ENCODE measurements at regions not wholly inside any gene's neighbourhood (a gene's known extent, or its start where the extent isn't known, plus 50 kb on each side); places are given as distances from the start of the nearest gene placed in this dataset.
"Not testable (repeated sequence)": the region's sequence is repeated elsewhere in the genome, so short reads cannot be mapped to it uniquely, and the experiment has no call there.

- DNase-seq = no peak
These were observed 74.1 kb upstream of the CCL21 start for GRCh38 chr9:34783951-34784487.

DNA sequence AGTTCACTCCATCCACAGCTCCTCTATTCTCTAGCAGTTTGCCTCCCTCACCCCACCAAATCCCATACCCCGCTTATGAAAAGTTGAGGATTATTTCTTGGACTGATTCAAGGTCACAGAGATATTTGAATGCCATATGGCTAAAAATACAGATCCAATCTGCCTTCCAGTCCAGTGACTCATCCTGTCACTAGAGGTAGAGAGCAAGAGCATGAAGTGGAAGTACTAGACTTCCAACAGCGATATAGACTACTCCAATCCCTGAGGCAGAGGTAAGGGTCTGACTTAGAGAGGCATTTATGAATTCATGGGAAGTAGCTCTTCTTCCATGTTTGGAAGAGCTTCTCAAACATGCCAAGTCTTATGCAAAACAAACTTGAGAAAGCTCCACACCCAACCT is 72.4 kb upstream of the CCL21 start:
- no peak for DNase-seq

- no peak for DNase-seq
These were observed 67.7 kb upstream of the CCL21 start for GRCh38 chr9:34777666-34778065.

DNA sequence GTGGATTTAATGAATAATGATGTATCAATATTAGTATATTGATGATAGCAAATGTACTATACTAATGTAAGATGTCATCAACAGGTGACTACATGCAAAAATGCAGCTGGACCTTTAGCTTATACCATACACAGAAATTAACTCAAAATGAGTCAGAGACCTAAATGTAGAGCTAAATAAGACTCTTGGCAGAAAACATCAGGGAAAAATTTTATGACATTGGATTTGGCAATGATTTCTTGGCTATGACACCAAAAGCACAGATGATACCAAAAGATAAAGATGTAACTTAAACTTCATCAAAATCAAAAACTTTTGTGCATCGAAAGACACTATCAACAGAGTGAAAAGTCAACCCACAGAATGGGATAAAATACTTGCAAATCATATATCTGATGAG is 64.0 kb upstream of the CCL21 start:
- no peak for DNase-seq

DNA sequence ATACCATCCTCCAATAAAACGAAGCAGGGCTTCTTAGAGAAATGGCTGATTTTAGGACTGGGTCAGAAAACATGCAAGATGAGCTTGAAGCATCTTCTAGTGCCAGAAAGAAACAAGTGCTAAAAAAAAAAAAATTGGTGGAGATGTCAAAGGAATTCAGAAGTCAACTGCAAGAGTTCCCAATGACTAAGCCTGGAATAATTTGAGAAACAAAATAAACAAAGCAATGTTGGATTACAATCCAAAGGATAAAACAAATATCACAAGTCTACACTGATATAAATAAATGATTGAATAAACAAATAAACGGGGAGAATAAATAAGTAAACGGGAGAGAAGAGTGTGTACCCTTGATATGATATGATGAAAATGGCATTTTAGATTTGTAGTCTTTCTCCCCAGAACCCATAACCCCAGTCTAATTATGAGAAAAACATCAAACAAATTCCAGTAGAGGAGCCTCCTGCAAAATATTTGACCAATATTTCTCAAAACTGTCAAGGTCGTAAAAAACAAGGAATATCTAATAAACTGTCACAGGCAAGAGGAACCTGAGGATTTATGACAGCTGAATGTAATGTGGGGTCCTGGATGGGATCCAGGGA is 63.5 kb upstream of the CCL21 start:
- no peak for DNase-seq

DNA sequence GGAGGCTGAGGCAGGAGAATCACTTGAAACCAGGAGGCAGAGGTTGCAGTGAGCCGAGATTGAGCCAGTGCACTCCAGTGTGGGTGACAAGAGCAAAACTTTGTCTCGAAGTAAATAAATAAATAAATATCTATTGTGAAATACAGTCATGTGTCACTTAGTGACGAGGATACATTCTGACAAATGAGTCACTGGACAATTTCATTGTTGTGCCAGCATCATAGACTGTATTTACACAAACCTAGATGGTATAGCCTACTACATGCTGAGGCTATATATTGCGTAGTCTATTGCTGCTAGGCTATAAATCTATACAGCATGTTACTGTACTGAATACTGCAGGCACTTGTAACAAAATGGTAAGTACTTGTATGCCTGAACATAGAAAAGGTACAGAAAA is 61.1 kb upstream of the CCL21 start:
- no peak for DNase-seq

- not testable (repeated sequence) for DNase-seq
These were observed 57.2 kb upstream of the CCL21 start for GRCh38 chr9:34767087-34767486.

DNA sequence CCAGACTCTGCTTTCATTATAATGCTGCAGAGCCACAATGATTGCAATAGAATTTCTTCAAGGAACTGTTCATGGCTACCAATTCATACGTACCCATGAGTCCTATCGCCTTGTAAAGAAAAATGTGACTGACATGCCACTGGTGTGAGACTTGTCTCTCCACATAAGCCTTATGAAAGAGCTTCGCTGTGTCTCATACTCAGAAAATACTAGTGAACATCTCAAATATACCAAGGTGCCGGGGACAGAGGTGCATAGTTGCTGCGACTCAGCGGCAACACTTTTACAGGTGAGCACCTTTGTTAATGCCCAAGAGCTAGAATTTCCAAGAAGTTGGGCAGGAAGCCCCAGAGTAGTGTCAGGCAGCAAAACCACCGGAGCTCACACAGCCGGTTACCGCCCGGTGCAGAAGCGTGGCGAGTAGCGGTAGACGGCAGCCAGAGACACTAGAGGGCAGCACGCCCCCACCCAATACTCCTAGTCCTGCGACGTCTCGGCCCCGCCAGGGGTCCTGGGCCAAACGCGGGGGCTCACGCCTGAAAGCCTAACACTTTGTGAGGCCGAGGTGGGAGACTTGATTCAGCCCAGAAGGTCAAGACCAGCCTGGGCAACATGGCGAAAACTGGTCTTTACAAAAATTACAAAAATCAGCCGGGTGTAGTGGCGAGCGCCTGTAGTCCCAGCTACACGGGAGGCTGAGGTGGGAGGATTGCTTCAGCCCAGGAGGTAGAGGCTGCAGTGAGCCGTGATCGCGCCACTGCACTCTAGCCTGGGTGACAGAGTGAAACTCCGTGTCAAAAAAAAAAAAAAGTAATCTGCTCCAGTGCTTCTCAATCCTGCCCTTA is 50.5 kb upstream of the CCL21 start:
- DNase-seq = not testable (repeated sequence)

All from CD4-positive, alpha-beta T cell treated with Interferon gamma for 1 hour (primary cell).